ENCODE measurements at regions not wholly inside any gene's neighbourhood (a gene's known extent, or its start where the extent isn't known, plus 50 kb on each side); places are given as distances from the start of the nearest gene placed in this dataset.

DNA sequence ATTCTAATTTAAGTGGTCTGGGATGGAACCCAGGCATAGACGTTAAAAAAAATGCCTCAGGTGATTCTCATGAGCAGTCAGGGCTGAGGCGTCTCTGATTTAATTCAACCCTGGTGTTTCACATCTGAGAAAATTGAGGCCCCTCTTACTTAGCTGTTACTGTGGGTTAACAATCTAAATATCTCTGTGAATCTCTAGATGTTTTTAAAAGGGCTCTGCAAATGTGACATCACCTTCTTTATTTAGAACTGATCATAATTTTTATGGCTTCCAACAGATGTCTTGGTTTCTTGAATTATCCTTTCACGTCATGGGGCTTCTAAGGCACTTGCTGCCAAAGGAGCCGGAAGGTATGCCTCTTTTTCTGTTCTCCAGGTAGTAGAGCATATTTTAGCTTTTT lies 76.1 kb upstream of the LIN7C start:
- TF ChIP-seq, protein P1, sequence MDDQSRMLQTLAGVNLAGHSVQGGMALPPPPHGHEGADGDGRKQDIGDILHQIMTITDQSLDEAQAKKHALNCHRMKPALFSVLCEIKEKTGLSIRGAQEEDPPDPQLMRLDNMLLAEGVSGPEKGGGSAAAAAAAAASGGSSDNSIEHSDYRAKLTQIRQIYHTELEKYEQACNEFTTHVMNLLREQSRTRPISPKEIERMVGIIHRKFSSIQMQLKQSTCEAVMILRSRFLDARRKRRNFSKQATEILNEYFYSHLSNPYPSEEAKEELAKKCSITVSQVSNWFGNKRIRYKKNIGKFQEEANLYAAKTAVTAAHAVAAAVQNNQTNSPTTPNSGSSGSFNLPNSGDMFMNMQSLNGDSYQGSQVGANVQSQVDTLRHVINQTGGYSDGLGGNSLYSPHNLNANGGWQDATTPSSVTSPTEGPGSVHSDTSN (IDR thresholded peaks at IDR 0.05) = no peak
- TF ChIP-seq SMC3 (IDR thresholded peaks at IDR 0.05; ENCODE audit: low read depth, low read length) (no peak), SIN3A (IDR thresholded peaks at IDR 0.05; ENCODE audit: borderline replicate concordance, low read depth, low read length) (no peak), TEAD4 (IDR thresholded peaks at IDR 0.05; ENCODE audit: borderline replicate concordance, insufficient read depth) (no peak), YY1 (IDR thresholded peaks at IDR 0.05; ENCODE audit: low read depth) (no peak), RCOR1 (IDR thresholded peaks at IDR 0.05; ENCODE audit: low read length) (no peak), TCF12 (IDR thresholded peaks at IDR 0.05) (no peak), TAF1 (IDR thresholded peaks at IDR 0.05; ENCODE audit: borderline replicate concordance, low read depth, low read length) (no peak), FOSL2 (IDR thresholded peaks at IDR 0.05; ENCODE audit: borderline replicate concordance, low read depth) (no peak), RAD21 (IDR thresholded peaks at IDR 0.05; ENCODE audit: low read length) (no peak)
- TF ChIP-seq, protein P2, sequence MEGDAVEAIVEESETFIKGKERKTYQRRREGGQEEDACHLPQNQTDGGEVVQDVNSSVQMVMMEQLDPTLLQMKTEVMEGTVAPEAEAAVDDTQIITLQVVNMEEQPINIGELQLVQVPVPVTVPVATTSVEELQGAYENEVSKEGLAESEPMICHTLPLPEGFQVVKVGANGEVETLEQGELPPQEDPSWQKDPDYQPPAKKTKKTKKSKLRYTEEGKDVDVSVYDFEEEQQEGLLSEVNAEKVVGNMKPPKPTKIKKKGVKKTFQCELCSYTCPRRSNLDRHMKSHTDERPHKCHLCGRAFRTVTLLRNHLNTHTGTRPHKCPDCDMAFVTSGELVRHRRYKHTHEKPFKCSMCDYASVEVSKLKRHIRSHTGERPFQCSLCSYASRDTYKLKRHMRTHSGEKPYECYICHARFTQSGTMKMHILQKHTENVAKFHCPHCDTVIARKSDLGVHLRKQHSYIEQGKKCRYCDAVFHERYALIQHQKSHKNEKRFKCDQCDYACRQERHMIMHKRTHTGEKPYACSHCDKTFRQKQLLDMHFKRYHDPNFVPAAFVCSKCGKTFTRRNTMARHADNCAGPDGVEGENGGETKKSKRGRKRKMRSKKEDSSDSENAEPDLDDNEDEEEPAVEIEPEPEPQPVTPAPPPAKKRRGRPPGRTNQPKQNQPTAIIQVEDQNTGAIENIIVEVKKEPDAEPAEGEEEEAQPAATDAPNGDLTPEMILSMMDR (IDR thresholded peaks at IDR 0.05) = no peak
- TF ChIP-seq, protein P3, sequence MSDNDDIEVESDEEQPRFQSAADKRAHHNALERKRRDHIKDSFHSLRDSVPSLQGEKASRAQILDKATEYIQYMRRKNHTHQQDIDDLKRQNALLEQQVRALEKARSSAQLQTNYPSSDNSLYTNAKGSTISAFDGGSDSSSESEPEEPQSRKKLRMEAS (IDR thresholded peaks at IDR 0.05; ENCODE audit: low read depth) = no peak
- TF ChIP-seq, protein P4, sequence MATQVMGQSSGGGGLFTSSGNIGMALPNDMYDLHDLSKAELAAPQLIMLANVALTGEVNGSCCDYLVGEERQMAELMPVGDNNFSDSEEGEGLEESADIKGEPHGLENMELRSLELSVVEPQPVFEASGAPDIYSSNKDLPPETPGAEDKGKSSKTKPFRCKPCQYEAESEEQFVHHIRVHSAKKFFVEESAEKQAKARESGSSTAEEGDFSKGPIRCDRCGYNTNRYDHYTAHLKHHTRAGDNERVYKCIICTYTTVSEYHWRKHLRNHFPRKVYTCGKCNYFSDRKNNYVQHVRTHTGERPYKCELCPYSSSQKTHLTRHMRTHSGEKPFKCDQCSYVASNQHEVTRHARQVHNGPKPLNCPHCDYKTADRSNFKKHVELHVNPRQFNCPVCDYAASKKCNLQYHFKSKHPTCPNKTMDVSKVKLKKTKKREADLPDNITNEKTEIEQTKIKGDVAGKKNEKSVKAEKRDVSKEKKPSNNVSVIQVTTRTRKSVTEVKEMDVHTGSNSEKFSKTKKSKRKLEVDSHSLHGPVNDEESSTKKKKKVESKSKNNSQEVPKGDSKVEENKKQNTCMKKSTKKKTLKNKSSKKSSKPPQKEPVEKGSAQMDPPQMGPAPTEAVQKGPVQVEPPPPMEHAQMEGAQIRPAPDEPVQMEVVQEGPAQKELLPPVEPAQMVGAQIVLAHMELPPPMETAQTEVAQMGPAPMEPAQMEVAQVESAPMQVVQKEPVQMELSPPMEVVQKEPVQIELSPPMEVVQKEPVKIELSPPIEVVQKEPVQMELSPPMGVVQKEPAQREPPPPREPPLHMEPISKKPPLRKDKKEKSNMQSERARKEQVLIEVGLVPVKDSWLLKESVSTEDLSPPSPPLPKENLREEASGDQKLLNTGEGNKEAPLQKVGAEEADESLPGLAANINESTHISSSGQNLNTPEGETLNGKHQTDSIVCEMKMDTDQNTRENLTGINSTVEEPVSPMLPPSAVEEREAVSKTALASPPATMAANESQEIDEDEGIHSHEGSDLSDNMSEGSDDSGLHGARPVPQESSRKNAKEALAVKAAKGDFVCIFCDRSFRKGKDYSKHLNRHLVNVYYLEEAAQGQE (IDR thresholded peaks at IDR 0.05; ENCODE audit: low read depth, low read length) = no peak

All from SK-N-SH (cell line).